HL-60 (cell line): ENCODE measurements at regions not wholly inside any gene's neighbourhood (a gene's known extent, or its start where the extent isn't known, plus 50 kb on each side); places are given as distances from the start of the nearest gene placed in this dataset.

Experiments
- DNase-seq, 2 experiments: peaks; one replicate each; pipeline ENCODE4 v3.0.0-alpha.2; 2010 to 2020; ENCODE audit warnings: low read depth in 1 of 2, low spot score in 1 of 2
- H3K27ac ChIP-seq: fragments of 250-450 bp; sonication (Bioruptor Pico); replicated peaks from 2 replicates; pipeline ENCODE4 v1.5.1; 2020; ENCODE audit warnings: mild to moderate bottlenecking, moderate library complexity
- H3K27me3 ChIP-seq: fragments of 250-450 bp; sonication (Bioruptor Pico); 2 replicates; pipeline ENCODE4 v1.5.1; 2021; ENCODE audit warnings: mild to moderate bottlenecking, moderate library complexity; ENCODE audit not compliant: insufficient read depth, poor library complexity, severe bottlenecking
- H3K4me3 ChIP-seq: replicated peaks from 2 replicates; pipeline ENCODE4 v1.5.1; 2011; ENCODE audit warnings: mild to moderate bottlenecking, control low read depth, low read length; ENCODE audit not compliant: insufficient read depth
- GABPA ChIP-seq: IDR thresholded peaks from 2 replicates; pipeline ENCODE4 v1.6.1; 2012; ENCODE audit warnings: low read depth
- POLR2AphosphoS5 ChIP-seq: IDR thresholded peaks from 2 replicates; pipeline ENCODE4 v1.6.1; 2012; ENCODE audit warnings: low read depth
- SPI1 ChIP-seq: IDR thresholded peaks from 2 replicates; pipeline ENCODE4 v1.6.1; 2012; ENCODE audit warnings: low read depth, mild to moderate bottlenecking, borderline replicate concordance
- TF ChIP-seq, protein P1 (sequence below): IDR thresholded peaks from one replicate; pipeline ENCODE4 v1.5.1; 2011; ENCODE audit warnings: low read length, control low read depth, inconsistent platforms; ENCODE audit not compliant: insufficient read depth
- TF ChIP-seq, protein P2 (sequence below): IDR thresholded peaks from 2 replicates; pipeline ENCODE4 v1.6.1; 2012; ENCODE audit warnings: low read depth; ENCODE audit not compliant: insufficient replicate concordance

DNA sequence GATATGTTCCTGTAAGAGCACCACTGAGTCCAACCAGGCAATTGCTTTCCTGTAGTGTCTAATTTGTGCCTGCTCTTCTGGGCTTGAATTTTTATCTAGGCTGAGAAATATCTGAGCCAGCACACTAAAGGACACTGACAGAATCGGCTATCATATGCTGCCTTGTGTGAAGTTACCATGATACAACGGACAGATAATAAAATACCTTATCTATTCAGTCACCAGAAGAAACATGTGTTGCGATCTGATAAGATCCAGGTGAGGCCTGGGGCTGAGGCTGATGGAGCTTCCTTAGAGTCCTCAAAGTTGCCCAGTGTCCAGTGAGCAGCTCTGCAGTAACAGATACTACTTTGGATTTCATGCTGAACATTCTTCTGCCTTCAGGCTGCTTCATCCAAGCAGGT, 111.8 kb downstream of the ZNF518B start:
- no peak for DNase-seq
- H3K27ac ChIP-seq: no peak overlapping the region
- H3K27me3 ChIP-seq: no peaks in the 10 kb centered on the region
- TF ChIP-seq, protein P1, sequence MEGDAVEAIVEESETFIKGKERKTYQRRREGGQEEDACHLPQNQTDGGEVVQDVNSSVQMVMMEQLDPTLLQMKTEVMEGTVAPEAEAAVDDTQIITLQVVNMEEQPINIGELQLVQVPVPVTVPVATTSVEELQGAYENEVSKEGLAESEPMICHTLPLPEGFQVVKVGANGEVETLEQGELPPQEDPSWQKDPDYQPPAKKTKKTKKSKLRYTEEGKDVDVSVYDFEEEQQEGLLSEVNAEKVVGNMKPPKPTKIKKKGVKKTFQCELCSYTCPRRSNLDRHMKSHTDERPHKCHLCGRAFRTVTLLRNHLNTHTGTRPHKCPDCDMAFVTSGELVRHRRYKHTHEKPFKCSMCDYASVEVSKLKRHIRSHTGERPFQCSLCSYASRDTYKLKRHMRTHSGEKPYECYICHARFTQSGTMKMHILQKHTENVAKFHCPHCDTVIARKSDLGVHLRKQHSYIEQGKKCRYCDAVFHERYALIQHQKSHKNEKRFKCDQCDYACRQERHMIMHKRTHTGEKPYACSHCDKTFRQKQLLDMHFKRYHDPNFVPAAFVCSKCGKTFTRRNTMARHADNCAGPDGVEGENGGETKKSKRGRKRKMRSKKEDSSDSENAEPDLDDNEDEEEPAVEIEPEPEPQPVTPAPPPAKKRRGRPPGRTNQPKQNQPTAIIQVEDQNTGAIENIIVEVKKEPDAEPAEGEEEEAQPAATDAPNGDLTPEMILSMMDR: no peak
- no peak for TF ChIP-seq SPI1
- no peak for TF ChIP-seq GABPA
- TF ChIP-seq, protein P2, sequence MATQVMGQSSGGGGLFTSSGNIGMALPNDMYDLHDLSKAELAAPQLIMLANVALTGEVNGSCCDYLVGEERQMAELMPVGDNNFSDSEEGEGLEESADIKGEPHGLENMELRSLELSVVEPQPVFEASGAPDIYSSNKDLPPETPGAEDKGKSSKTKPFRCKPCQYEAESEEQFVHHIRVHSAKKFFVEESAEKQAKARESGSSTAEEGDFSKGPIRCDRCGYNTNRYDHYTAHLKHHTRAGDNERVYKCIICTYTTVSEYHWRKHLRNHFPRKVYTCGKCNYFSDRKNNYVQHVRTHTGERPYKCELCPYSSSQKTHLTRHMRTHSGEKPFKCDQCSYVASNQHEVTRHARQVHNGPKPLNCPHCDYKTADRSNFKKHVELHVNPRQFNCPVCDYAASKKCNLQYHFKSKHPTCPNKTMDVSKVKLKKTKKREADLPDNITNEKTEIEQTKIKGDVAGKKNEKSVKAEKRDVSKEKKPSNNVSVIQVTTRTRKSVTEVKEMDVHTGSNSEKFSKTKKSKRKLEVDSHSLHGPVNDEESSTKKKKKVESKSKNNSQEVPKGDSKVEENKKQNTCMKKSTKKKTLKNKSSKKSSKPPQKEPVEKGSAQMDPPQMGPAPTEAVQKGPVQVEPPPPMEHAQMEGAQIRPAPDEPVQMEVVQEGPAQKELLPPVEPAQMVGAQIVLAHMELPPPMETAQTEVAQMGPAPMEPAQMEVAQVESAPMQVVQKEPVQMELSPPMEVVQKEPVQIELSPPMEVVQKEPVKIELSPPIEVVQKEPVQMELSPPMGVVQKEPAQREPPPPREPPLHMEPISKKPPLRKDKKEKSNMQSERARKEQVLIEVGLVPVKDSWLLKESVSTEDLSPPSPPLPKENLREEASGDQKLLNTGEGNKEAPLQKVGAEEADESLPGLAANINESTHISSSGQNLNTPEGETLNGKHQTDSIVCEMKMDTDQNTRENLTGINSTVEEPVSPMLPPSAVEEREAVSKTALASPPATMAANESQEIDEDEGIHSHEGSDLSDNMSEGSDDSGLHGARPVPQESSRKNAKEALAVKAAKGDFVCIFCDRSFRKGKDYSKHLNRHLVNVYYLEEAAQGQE: no peak
- no peak for TF ChIP-seq POLR2AphosphoS5
- H3K4me3 ChIP-seq: no peak overlapping the region

DNA sequence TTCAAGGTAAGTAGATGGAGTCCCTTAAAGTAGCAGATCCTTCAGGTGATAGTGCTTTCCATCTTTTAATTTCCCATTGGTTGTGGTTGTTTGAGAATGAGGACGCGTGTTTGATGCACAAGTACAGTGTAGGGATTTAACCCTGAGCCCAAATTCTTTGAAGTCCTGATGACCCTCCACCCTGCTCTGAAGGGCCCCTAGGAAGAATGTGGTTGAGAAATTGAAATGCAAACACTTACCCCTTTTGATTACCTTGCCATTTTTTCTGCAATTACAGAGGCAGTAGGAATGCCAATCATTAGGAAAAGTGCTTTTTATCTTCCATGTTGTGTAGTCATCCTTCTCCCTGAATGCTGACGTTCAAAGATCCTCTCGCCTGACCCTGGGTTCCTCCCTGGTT, 112.4 kb downstream of the ZNF518B start:
- DNase-seq: no peak
- Histone ChIP-seq H3K27me3 (no peaks in the 10 kb centered on the region), H3K4me3 (no peak overlapping the region), H3K27ac (no peak overlapping the region)
- no peak for TF ChIP-seq GABPA
- TF ChIP-seq, protein P2: no peak
- no peak for TF ChIP-seq SPI1
- TF ChIP-seq POLR2AphosphoS5: no peak
- TF ChIP-seq, protein P1: no peak

DNA sequence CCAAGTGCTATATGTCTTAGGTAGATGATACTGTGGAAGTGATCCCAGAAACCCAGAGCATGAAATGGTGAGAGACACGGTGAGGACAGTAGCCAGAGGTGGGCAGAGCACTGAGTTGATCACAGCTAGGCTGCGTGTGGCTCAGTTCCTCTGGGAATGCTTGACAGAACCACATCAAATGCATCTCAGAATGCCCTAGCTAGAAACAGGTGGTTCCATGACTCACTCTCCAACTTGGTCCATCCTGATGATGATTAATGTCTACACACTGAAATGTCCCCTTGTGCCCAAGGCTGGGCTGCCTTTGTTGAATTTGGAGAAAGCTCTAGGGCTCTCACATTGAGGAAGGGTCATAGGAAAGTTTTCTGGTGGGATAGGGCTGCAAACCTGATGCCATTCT, 113.6 kb downstream of the ZNF518B start:
- no peak for DNase-seq
- Histone ChIP-seq H3K27me3 (no peaks in the 10 kb centered on the region), H3K4me3 (no peak overlapping the region), H3K27ac (no peak overlapping the region)
- TF ChIP-seq, protein P1: no peak
- TF ChIP-seq SPI1 (no peak), GABPA (no peak)
- TF ChIP-seq, protein P2: no peak
